Endothelial cell of umbilical vein (primary cell): ENCODE measurements at regions not wholly inside any gene's neighbourhood (a gene's known extent, or its start where the extent isn't known, plus 50 kb on each side); places are given as distances from the start of the nearest gene placed in this dataset.

Source experiments
- BruUV-seq: library from RNA; stranded (reverse); fragments of 400-500 nt; replicated peaks from 2 replicates; lab custom pipeline; 2021; lab: Mats Ljungman, UMichigan
- CTCF ChIA-PET: fragments of 300-600, 350-600 bp; sonication (Branson Sonifier 250); formaldehyde crosslinking; loops from one replicate; lab custom pipeline; 2021; ENCODE audit warnings: antibody characterized with exemption, inconsistent platforms; lab: Charles Lee
- POLR2A ChIA-PET: fragments of 300-600, 350-600 bp; sonication (Branson Sonifier 250); formaldehyde crosslinking; loops from one replicate; lab custom pipeline; 2021; ENCODE audit warnings: antibody characterized with exemption, inconsistent platforms; lab: Charles Lee
- DNase-seq: peaks from one replicate; pipeline ENCODE4 v3.0.0-alpha.2; 2011; ENCODE audit warnings: low read depth, low spot score
- FAIRE-seq: peaks from 2 replicates; lab custom pipeline; 2011; peaks lifted over from hg19 to GRCh38; lab: Jason Lieb, UNC
- H2AFZ ChIP-seq: 2 replicates; pipeline ENCODE4 v1.6.0; 2012; ENCODE audit warnings: low read depth, low read length, control low read depth, inconsistent platforms
- H3K27ac ChIP-seq: 2 replicates; pipeline ENCODE4 v1.5.1; 2011; ENCODE audit warnings: low read depth, mild to moderate bottlenecking, control low read depth, low read length, moderate library complexity; ENCODE audit not compliant: insufficient read depth
- H3K27me3 ChIP-seq, 2 experiments: 2 replicates each; pipeline versions ENCODE4 v1.6.0 to v1.6.1; 2011; ENCODE audit warnings: low read length in 2 of 2, mixed read lengths in 1 of 2; ENCODE audit not compliant: control insufficient read depth in 2 of 2, insufficient read depth in 2 of 2
- H3K36me3 ChIP-seq, 2 experiments: 2 replicates in 1 of 2; 3 replicates in 1 of 2; pipeline ENCODE4 v1.5.1; 2011; ENCODE audit warnings: low read length in 2 of 2, mild to moderate bottlenecking in 1 of 2, moderate library complexity in 1 of 2; ENCODE audit not compliant: control insufficient read depth in 2 of 2, insufficient read depth in 2 of 2; ENCODE audit errors: extremely low read depth in 1 of 2
- H3K4me1 ChIP-seq: 3 replicates; pipeline ENCODE4 v1.5.1; 2011; ENCODE audit warnings: mild to moderate bottlenecking, low read length; ENCODE audit not compliant: control insufficient read depth, insufficient read depth; ENCODE audit errors: extremely low read depth
- H3K4me2 ChIP-seq: 2 replicates; pipeline ENCODE4 v1.6.1; 2011; ENCODE audit warnings: low read length, control low read depth, mixed read lengths; ENCODE audit not compliant: insufficient read depth
- H3K4me3 ChIP-seq, 3 experiments: fragments of 200-600 bp in 1 of 3; sonication (generic), shearing (Covaris generic) in 1 of 3; replicated peaks in 1 of 3; 2 replicates each; pipeline ENCODE4 v1.5.1; 2011 to 2016; ENCODE audit warnings: control low read depth in 3 of 3, low read length in 3 of 3, mild to moderate bottlenecking in 2 of 3, inconsistent platforms in 1 of 3, low read depth in 1 of 3, moderate library complexity in 1 of 3; ENCODE audit not compliant: insufficient read depth in 1 of 3
- H3K79me2 ChIP-seq: 2 replicates; pipeline ENCODE4 v1.6.0; 2012; ENCODE audit warnings: low read length, inconsistent platforms; ENCODE audit not compliant: control insufficient read depth, insufficient read depth
- H3K9ac ChIP-seq: replicated peaks from 2 replicates; pipeline ENCODE3; 2011; ENCODE audit warnings: low read length, control low read depth; ENCODE audit not compliant: insufficient read depth; ENCODE audit errors: extremely low read depth
- H3K9me1 ChIP-seq: replicated peaks from 3 replicates; pipeline ENCODE4 v1.6.0; 2011; ENCODE audit warnings: mild to moderate bottlenecking, low read length; ENCODE audit not compliant: control insufficient read depth, insufficient read depth; ENCODE audit errors: extremely low read depth
- H3K9me3 ChIP-seq: replicated peaks from 2 replicates; pipeline ENCODE4 v1.5.1; 2012; ENCODE audit warnings: low read length, inconsistent platforms; ENCODE audit not compliant: control insufficient read depth, insufficient read depth
- H4K20me1 ChIP-seq: replicated peaks from 2 replicates; pipeline ENCODE3; 2011; ENCODE audit warnings: mild to moderate bottlenecking, low read length; ENCODE audit not compliant: control insufficient read depth, insufficient read depth; ENCODE audit errors: extremely low read depth
- EZH2 ChIP-seq: IDR thresholded peaks from 2 replicates; pipeline ENCODE4 v1.6.1; 2012; ENCODE audit warnings: borderline replicate concordance, low read depth, mild to moderate bottlenecking, moderate library complexity, low read length, inconsistent platforms; ENCODE audit not compliant: severe bottlenecking
- FOS ChIP-seq: IDR thresholded peaks from 2 replicates; pipeline ENCODE4 v1.6.1; 2011; ENCODE audit warnings: mild to moderate bottlenecking, low read length, moderate library complexity, borderline replicate concordance; ENCODE audit not compliant: insufficient read depth
- GATA2 ChIP-seq: IDR thresholded peaks from 2 replicates; pipeline ENCODE4 v1.7.0; 2011; ENCODE audit warnings: low read depth, mild to moderate bottlenecking, moderate library complexity, mixed read lengths, low read length; ENCODE audit not compliant: insufficient read length, insufficient read depth
- JUN ChIP-seq: IDR thresholded peaks from 2 replicates; pipeline ENCODE4 v1.6.1; 2011; ENCODE audit warnings: borderline replicate concordance, low read depth; ENCODE audit not compliant: insufficient read length, insufficient read depth
- MYC ChIP-seq: IDR thresholded peaks from one replicate; pipeline ENCODE4 v1.6.1; 2011; ENCODE audit warnings: mild to moderate bottlenecking, low read depth, low read length
- POLR2A ChIP-seq: IDR thresholded peaks from 2 replicates; pipeline ENCODE4 v1.6.1; 2012; ENCODE audit warnings: low read depth, mild to moderate bottlenecking, control low read depth, low read length
- POLR2AphosphoS5 ChIP-seq: IDR thresholded peaks from 2 replicates; pipeline ENCODE4 v1.6.1; 2012; ENCODE audit warnings: low read depth, mild to moderate bottlenecking, control low read depth, low read length, moderate library complexity; ENCODE audit not compliant: insufficient read depth
- dilution Hi-C: fragments of 300-500 bp; cut with MboI; formaldehyde crosslinking; loops from one replicate; pipeline ENCODE4 v1.15.0; 2019; ENCODE audit warnings: low sequenced_read_pairs; ENCODE audit not compliant: extremely low pct_ligation_motif_present
- intact Hi-C: fragments of 100-400 bp; cut with micrococcal nuclease; formaldehyde crosslinking; loops from one replicate; pipeline ENCODE4 v1.10.0; 2022
- TF ChIP-seq, protein P1 (sequence below): IDR thresholded peaks from 2 replicates; pipeline ENCODE4 v1.6.1; 2011; ENCODE audit not compliant: insufficient read depth, insufficient read length
- TF ChIP-seq, protein P2 (sequence below), 2 donors: IDR thresholded peaks; 1 replicate in 1 of 2; 2 replicates in 1 of 2; pipeline ENCODE4 v1.5.1; 2011; ENCODE audit warnings: low read length in 2 of 2, mild to moderate bottlenecking in 2 of 2, moderate library complexity in 2 of 2, control low read depth in 1 of 2, inconsistent platforms in 1 of 2, low read depth in 1 of 2; ENCODE audit not compliant: insufficient read depth in 1 of 2; ENCODE audit errors: extremely low read depth in 1 of 2

DNA sequence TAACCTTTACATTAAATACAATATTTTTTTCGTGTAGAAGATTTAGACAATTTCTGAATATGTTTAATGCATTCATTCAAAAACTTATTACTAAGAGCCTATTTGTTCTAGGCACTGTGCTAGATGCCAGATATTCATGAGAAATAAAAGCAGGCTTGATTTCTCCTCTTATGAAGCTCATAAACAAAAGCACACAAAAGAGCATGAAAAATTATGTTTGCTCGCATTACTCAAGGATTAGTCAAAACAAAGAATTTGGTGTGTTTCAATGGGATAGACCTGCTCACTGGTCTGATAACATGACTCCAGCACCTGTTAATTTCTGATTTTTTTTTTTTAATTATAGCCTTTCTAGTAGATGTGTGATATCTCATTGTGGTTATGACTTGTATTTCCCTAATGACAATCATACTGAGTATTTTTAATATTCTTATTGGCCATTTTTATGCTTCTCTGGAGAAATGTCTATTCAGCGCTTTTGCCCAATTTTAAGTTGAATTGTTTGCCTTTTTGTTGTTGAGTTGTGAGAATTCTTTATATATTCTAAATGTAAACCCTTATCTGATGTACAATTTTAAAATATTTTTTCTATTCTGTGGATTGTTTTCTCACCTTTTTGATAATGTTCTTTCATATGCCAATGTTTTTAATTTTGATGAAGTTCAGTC is 382.3 kb upstream of the ADGRL4 start:
- dilution Hi-C loops = no loop called here
- H3K9me1 ChIP-seq = no peaks in the 10 kb centered on the region
- CTCF ChIA-PET = no interaction called here
- H3K36me3 ChIP-seq = no peaks in the 10 kb centered on the region
- POLR2A ChIA-PET = no interaction called here
- no peak overlapping the region for H3K4me3 ChIP-seq
- intact Hi-C loops = no loop called here
- no peak for DNase-seq
- no peak overlapping the region for H3K4me2 ChIP-seq
- no peaks in the 10 kb centered on the region for H3K9me3 ChIP-seq
- H3K9ac ChIP-seq = no peak overlapping the region
- FAIRE-seq = no peak
- H3K27ac ChIP-seq = no peak overlapping the region
- H3K4me1 ChIP-seq = no peaks in the 10 kb centered on the region
- BruUV-seq = no TSS peak
- no peak for TF ChIP-seq FOS
- TF ChIP-seq POLR2AphosphoS5 = no peak
- no peak for TF ChIP-seq EZH2
- no peak for TF ChIP-seq GATA2
- TF ChIP-seq, protein P1, sequence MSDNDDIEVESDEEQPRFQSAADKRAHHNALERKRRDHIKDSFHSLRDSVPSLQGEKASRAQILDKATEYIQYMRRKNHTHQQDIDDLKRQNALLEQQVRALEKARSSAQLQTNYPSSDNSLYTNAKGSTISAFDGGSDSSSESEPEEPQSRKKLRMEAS = no peak
- no peak for TF ChIP-seq POLR2A
- TF ChIP-seq, protein P2, sequence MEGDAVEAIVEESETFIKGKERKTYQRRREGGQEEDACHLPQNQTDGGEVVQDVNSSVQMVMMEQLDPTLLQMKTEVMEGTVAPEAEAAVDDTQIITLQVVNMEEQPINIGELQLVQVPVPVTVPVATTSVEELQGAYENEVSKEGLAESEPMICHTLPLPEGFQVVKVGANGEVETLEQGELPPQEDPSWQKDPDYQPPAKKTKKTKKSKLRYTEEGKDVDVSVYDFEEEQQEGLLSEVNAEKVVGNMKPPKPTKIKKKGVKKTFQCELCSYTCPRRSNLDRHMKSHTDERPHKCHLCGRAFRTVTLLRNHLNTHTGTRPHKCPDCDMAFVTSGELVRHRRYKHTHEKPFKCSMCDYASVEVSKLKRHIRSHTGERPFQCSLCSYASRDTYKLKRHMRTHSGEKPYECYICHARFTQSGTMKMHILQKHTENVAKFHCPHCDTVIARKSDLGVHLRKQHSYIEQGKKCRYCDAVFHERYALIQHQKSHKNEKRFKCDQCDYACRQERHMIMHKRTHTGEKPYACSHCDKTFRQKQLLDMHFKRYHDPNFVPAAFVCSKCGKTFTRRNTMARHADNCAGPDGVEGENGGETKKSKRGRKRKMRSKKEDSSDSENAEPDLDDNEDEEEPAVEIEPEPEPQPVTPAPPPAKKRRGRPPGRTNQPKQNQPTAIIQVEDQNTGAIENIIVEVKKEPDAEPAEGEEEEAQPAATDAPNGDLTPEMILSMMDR (IDR thresholded peaks at IDR 0.05; ENCODE audit: extremely low read depth in 1 of 2, insufficient read depth in 1 of 2, low read depth in 1 of 2, low read length in 2 of 2) = no peak
- no peak for TF ChIP-seq JUN
- no peak for TF ChIP-seq MYC
- H4K20me1 ChIP-seq = no peaks in the 10 kb centered on the region
- H3K27me3 ChIP-seq = no peaks in the 10 kb centered on the region
- H3K79me2 ChIP-seq = no peaks in the 10 kb centered on the region
- H2AFZ ChIP-seq = no peak overlapping the region
